Inflammatory macrophage treated with lipopolysaccharide for 1 hour (primary cell): ENCODE measurements at regions not wholly inside any gene's neighbourhood (a gene's known extent, or its start where the extent isn't known, plus 50 kb on each side); places are given as distances from the start of the nearest gene placed in this dataset.
"Not testable (repeated sequence)": the region's sequence is repeated elsewhere in the genome, so short reads cannot be mapped to it uniquely, and the experiment has no call there.

Source experiments
- DNase-seq, 2 donors: peaks; one replicate each; pipeline ENCODE4 v3.0.0-alpha.2; 2020 to 2022

DNA sequence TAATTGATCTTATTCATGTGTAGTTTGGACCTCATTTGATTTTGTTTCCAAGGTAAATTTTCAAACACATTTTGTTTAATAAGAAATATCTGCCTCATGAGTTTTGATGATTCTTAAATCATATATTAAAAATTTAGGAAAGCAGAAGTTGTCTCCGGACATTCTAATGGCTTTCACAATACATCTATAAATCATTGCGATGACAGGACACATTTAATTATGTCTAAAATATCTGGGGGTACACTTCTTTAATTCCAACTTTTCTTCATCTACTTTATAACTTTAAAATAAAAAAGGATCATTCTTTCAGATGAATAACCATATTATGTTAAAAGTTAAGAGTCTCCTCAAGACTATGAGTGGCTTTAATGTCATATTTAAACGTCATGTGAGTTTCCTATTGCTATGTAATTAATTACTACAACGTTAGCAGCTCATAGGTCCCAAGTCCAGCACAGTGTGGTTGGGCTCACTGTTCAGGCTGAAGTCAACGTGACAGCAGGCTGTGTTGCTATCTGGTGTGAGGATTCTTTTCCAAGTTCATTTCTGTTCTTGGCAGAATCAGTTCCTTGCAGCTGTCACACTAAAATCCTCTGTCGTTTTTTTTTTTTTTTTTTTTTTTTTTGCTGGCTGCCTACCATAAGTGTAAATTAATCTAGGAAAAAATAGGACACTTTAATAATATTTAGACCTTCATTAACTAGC lies 893.5 kb downstream of the LTN1 start:
- DNase-seq: no peak

DNA sequence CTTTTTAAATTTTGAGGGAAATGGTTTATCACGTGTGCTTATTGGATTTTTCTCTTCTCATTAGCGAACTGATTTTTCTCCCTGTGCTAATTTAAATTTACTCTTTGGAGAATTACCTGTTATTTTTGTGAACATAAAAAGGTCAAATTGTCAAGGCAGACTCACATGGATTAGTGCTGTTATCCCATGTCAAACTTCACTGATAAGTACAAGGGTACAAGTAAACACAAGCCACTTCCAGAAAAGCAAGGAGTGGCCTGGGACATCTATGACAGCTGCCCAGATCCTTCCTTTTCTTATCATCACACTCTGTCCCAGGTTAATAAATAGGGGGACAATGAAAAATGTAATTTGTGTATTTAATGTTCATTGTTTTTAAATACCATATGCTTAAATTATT lies 901.2 kb downstream of the LTN1 start:
- DNase-seq: no peak

DNA sequence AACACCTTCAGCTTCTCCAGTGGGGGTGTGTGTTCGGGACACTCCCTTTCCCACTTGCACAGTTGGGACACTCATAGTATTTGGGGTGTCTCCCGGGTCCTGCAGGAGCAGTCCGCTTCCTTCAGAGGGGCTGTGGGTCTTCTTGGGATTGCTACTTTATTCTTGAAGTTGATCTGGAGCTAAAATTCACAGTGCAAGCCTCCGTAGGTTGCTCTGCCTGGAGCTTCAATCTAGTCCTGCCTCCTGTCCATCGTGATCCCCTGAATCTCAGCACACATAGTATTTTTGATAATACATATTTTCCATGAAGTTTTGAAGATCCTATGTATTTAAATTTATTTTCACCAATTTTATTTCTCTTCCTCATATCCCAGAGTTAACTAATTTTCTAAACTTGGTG lies 902.1 kb downstream of the LTN1 start:
- DNase-seq: no peak

DNA sequence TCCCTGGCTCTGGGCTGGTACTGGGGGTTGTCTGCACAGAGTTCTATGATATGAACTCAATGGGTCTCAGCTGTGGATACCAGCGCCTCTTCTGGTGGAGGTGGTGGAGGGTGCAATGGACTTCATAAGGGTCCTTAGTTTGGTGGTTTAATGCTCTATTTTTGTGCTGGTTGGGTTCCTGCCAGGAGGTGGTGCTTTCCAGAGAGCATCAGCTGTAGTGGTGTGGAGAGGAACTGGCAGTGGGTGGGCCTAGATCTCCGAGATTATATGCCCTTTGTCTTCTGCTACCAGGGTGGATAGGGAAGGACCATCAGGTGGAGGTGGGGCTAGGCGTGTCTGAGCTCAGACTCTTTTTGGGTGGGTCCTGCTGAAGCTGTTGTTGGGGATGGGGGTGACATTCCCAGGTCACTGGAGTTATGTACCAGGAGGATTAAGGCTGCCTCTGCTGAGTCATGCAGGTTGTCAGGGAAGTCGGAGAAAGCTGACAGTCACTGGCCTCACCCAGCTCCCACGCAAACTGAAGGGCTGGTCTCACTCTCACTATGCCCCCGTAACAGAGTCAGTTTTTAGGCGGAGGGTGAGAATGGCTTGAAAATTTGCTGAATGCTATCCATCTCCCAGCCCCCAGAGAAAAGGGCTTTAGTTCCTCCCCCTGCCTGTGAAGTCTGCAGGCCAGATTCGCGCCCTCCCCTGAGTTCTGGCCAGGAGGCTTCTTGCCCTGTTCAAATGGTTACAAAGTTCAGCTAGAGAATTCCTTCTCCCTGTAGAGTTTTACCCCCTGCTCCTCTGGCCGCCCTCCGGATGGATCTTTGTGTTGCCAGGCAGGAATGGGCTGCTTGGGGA lies 902.9 kb downstream of the LTN1 start:
- DNase-seq: no peak

DNA sequence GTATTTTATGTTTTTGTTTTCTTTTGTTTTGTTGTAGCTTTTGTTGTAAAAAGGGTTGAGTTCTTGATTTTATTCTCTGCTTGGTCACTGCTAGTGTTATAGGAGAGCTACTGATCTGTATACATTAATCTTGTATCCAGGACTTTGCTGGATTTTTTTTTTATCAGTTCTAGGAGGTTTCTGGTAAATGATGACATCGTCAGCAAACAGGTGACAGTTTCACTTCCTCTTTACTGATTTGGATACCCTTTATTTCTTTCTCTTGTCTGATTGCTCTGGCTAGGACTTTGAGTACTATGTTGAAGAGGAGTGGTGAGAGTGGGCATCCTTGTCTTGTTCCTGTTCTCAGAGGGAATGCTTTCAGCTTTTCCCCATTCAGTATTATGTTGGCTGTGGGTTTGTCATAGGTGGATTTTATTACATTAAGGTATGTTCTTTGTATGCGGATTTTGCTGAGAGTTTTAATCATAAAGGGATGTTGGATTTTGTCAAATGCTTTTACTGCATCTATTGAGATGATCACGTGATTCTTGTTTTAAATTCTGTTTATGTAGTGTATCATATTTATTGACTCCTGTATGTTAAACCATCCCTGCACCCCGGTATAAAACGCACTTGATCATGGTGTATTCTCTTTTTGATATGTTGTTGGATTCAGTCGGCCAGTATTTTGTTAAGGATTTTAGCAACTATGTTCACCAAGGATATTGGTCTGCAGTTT lies 905.7 kb downstream of the LTN1 start:
- DNase-seq: no peak

DNA sequence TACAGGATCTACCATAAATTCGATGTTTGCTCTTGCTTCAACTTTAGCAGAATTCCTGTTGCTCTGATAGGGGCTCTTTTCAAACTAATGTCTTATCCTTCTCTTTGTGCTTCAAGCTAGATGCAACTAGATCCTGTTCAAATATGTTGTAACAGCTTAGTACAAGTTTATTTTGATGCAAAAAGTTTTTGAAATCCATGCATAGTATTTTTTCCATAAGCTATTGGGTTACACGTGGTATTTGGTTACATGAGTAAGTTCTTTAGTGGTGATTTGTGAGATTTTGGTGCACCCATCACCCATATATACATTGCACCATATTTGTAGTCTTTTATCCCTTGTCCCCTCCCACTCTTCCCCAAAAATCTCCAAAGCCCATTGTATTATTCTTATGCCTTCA lies 907.7 kb downstream of the LTN1 start:
- no peak for DNase-seq

DNA sequence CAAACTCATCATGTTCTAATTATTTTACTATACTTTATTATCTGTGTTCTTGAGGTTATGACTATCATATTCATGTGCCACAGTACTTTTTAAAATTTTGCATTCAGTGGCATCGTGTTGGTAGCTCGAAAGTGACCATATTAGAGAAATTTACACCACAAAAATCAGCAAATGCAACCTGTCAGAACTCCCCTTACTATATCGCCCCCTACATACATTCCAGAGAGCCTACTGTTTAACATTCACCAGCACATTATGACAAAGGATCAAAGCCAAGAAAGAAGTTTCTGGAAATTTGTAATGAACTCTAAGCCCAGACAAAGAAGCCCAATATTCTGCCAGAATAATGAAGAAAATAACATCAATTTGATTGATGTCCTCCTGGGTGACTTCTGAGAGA lies 909.3 kb downstream of the LTN1 start:
- no peak for DNase-seq

DNA sequence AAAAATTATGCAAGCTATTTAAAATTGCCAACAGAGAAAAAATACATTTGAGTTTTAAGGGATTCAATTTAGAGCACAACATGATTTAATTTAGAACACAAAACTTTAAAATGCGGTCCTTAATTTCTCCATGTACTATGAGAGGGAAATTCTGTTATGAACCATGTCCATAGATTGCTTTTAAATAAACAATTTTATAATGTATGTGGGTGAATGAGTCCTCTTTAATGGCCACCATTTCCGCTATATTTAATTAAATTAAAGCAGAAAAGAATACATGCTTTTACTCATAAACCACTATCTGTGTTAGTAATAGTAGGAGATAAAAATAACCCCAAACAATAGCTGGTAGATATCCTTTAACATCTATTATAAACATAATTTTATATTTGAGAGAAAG lies 914.6 kb downstream of the LTN1 start:
- DNase-seq: no peak

DNA sequence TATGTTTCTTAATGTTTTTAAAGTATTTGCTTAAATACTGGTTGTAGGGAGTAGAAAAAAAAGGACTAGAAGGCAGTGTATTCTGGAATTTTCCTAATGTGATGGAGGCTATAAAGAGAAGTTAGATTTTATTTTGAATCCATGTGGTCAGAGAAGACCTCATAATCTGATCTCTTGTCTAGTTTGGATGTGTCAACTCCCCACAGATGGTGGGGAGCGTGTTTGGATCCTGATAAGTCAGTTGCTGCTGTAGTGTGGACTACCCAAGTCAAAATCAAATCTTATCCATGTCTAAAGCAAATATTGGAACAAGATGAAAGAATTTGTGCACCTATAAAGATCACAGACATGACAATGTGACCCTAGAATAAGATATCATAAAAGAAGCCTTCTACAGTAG lies 918.0 kb downstream of the LTN1 start:
- DNase-seq: no peak

DNA sequence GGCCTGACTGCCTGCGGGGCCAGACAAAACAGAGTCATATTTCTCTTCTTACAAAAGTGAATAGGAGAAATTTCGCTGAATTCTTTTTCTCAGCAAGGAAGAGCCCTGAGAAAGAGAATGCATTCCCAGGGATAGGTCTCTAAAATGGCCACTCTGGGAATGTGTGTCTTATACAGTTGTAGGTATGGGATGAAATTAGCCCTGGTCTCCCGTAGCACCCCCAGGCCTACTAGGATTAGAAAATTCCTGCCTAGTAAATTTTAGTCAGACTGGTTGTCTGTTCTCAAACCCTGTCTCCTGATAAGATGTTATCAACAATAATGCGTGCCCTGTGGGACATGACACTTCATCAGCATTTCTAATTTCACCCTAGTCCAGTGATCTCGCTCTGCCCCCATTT lies 920.1 kb downstream of the LTN1 start:
- no peak for DNase-seq

DNA sequence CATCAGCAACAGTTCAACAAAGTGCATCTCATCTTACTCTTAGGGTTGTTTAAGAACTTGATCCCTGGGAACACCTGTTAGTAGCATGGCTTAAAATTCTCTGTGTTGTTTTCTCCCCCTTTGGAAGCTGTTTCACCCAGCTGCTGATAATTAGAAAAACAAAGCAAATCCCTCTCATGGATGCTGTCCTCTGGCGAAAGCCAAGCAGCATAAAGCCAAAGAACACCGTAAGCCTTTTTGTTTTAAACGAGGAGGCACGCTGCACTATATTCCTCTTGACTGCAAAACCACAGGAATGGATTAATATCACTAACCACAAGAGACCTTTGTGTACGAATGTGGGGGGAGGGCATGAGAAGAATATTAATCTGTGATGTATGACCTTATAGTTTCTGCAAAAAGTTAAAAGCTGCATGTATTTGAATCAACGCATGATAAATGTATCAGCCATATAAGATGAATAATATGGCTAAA lies 923.2 kb downstream of the LTN1 start:
- DNase-seq: no peak

DNA sequence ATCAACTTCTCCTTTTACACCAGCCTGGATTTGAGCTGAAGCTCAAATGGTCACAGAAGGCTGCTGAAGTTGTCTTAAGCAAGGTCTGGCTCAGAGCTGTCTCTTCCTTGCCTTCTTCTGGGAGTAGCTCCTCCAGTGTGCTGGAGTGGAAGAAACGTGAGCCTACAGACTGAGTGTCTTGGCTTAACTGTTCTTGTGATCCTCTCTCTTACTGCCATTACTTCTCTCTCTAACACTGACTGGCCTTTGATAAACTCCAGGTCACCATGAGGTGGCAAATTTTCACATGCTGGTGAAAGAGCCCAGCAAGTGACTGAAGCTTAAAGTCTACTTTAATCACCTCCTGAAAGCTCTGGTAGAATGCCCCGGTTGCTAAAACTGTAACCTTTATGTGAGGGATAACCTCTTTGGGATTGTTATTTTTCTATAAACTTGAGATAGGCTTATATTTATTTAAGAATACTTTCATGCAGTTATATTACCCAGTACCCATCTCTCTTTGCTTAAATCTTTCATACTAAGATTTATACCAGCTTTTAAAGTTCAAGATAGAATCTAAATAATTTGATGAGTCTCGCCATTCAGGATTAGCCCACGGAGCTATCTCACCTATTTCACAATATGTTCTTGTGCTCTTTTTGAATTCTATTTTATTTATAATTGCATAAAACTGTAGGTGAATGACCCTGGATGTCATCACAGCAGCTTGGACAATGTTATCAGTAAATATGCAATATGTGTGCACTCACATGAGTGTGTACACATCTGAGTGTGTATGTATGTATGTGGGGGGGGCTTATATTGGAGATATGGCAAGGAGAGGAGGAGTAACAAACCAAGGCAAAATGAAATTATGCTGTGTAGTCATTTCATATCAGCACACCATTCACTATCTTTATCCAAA lies 924.0 kb downstream of the LTN1 start:
- DNase-seq: no peak

DNA sequence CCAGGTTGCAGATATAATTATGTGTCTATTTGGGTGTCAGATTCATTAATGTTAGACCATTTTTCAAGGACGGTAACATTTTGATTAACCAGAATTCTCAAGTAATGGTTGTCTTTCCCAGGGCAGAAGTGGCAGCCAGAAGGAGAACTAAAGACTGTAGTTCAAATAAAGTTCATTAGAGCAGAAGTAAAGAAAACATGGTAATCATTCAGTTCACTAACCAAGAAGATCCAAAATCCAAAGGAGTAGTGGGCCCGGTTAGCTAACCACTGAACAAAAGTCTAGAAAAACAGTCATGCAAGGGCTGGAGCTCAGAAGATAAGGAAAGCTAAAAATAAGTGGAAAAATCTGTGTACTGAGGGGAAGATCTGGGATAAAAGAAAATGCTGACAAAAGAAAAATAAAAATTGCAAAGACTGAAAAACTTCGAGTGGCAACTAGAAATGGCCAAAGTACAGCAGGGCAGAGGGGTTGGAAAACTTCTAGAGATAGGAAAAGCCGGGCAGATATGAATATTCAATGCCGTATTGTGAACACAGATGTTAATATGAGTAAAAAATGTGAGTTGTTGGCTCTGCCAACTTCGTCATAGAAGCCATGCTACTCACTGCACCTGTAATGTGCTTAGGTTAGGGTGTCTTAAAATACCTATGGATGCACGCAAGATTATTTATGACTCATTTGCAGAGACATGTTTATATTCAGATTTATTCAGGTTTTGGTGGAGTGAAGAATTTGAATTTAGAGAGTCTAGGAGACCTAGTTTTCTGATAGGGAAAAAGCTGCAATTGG lies 925.9 kb downstream of the LTN1 start:
- no peak for DNase-seq

DNA sequence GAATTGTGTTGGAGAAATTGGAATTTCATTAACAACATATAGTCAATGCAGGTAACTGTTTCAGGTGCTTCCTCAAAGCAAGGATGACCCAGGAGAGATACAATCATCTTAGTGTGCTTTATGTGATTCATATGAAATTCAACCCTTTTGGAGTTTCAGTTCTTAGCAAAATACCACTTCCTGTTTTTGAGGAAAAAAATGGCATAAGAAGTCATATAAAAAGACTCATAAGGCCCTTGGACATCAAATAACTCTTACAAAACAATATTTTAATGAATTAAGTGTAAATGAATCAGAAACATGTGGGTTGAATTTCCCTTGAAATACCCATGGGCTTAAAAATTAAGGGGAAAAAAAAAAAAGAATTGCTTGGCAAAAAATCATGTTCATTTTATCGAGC lies 926.6 kb downstream of the LTN1 start:
- peak; percentile 15 to 29 for DNase-seq

DNA sequence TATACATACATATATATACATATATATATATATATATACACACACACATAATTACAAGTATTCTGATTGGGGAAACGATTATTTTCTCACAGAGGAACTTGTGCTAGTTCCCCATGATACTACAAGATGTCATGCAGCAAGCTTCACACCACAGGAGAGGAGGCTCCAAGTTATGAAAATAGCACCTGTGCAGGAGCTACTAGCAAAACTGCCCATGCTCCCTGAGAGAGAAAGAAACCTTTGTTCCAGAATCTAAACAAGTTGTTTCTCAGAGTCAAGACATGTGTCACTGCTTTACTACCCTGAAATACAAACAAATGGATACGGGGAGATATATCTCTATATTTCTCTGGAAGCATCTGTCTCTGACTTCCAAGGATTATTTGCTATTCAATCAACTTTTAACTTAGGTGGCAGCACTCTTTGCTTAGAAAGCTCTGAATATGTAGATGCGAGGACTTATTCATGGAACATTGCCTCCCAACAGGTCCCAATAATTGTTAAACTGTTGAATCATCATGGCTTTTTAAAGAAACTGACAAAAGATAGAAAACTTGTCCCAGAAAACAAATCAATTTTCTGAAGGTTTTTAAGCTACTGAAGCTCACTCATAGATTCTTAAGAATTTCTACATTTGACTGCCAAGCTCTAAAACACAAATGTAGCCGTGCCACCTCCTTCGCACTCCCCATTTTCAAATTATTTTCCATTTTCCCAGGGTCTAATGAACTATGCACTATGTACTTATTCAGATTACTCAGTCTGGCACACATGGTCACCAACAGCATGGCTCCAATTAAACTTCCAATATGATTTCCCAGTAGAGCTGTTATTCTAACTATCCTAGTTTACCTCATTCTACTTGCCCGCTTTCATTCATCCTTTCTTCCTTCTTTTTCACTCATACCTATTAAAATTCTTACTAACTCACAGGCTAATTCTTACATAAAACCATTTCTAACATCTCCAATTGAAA lies 929.1 kb downstream of the LTN1 start:
- DNase-seq: no peak

DNA sequence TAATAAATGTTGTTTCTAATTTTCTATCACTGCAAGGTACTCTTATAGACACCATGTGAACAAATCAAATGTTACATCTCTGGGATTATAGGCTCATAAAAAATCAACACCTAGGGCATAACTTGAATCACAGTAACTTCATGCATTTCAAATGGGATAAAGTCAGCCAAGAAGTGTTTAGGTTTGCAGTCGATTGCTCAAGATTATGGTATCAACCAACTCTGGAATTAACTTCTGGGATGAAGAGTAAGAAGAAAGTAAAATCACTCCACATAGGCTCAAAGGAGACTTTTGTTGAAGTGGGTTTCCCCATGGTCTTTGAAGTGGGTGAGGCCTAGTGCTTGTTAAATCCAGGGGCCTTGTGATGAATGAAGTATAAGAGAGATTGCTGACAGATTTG lies 939.7 kb downstream of the LTN1 start:
- DNase-seq: not testable (repeated sequence)

DNA sequence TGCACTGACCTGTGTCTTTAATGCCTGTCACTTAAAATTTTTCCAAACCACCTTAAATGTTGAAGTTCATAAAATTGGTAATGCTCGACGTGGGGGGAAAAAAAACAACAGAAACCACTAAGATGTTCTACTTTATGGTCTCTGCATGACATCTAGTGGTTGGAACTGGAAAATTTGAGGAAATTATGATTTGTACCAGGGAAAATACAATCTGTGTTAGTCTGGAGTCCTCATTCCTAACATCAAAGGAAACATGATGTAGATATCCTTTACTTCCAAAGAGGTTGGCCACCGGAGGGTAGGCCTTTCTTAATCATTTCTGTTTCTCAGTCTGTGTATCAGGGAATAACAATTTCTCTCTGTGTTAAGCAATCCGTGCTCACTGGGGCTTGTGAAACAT lies 941.0 kb downstream of the LTN1 start:
- peak; percentile 5 to 46 for DNase-seq

DNA sequence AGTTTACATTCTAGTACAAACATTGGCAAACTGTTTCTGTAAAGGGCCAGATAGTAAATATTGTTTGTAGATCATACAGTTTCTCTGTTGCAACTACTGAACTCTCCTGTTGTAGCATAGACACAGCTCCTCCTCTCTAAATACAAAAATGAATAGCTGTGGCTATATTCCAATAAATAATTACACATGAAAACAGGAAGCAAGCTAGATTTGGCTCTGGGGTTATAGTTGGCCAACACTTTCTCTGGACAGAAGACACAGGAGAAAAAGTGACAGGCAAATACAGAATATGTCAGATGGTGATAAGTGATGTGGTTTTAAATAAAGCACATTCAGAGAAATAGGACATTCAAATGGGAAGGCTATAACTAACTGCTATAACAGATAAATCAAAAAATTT lies 957.0 kb downstream of the LTN1 start:
- DNase-seq: not testable (repeated sequence)

DNA sequence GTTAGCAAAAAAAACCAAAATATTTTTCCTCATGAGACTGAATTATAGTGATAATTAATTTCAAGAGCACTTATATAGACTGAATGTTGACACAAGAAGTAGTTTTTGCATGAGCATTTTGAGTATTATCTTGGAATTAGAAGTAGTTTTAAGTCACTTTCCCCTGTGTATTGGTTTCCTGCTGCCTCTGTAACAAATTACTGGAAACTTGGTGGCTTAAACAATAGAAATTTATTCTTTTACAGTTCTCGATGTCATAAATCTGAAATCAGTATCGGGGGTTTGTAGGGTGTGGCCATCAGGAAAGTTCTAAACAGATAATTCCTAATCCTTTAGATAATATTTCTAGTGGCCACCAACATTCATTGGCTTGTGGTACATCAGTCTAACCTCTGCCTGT lies 957.8 kb downstream of the LTN1 start:
- DNase-seq: not testable (repeated sequence)

DNA sequence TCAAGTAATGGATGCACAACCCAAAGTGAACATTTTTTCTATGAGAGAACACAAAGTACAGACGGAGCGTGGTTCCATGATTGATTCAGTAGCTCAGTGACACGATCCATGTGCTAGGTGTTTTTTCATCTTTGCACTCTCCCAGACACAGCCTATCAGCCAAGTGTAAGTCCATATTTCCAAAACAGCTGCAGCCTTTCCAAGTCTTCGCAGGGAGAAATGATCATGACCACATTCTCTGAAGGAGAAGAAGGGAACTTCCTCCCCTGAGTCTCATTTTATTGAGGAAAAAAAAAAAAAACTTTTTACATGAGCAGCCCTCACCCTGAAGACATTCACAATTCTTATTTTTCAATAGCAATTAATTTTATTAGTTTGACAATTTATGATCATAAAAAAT lies 958.3 kb downstream of the LTN1 start:
- not testable (repeated sequence) for DNase-seq
